Neural crest cell (in vitro differentiated cells): ENCODE measurements at regions not wholly inside any gene's neighbourhood (a gene's known extent, or its start where the extent isn't known, plus 50 kb on each side); places are given as distances from the start of the nearest gene placed in this dataset.

Source experiments
- DNase-seq: peaks from one replicate; pipeline ENCODE4 v3.0.0; 2021; ENCODE audit warnings: low read depth, mixed read lengths, low spot score
- H3K27ac Mint-ChIP-seq: one replicate; pipeline ENCODE4 v1.8.0; 2021; ENCODE audit warnings: mild to moderate bottlenecking, mixed read lengths; ENCODE audit not compliant: unreplicated experiment
- H3K27me3 Mint-ChIP-seq: 2 replicates; pipeline ENCODE4 v1.8.0; 2021; ENCODE audit warnings: low read depth, mild to moderate bottlenecking, mixed read lengths
- H3K36me3 Mint-ChIP-seq: 2 replicates; pipeline ENCODE4 v1.8.0; 2021; ENCODE audit warnings: low read depth, mild to moderate bottlenecking, mixed read lengths
- H3K4me1 Mint-ChIP-seq: 2 replicates; pipeline ENCODE4 v1.8.0; 2021; ENCODE audit warnings: mixed read lengths
- H3K4me3 Mint-ChIP-seq: one replicate; pipeline ENCODE4 v1.8.0; 2021; ENCODE audit warnings: mild to moderate bottlenecking, mixed read lengths
- H3K9me3 Mint-ChIP-seq: 2 replicates; pipeline ENCODE4 v1.8.0; 2021; ENCODE audit warnings: mixed read lengths
- CTCF ChIP-seq: fragments of 200-600 bp; sonication (generic); conservative IDR thresholded peaks from 2 replicates; pipeline ENCODE4 v1.5.0; 2021; ENCODE audit warnings: antibody characterized with exemption, mild to moderate bottlenecking

- no peak for DNase-seq
- Mint-ChIP-seq H3K9me3 (no peaks in the 10 kb centered on the region), H3K4me1 (no peaks in the 10 kb centered on the region), H3K27ac (no peak overlapping the region), H3K36me3 (no peaks in the 10 kb centered on the region), H3K27me3 (no peaks in the 10 kb centered on the region), H3K4me3 (no peak overlapping the region)
- TF ChIP-seq CTCF, result no peak
These were observed 161.5 kb upstream of the VASH1 start for GRCh38 chr14:76599559-76600287.

- TF ChIP-seq CTCF, result no peak
These were observed 157.6 kb upstream of the VASH1 start for GRCh38 chr14:76603713-76604112.

GRCh38 chr14:76607510-76607909 lies 153.8 kb upstream of the VASH1 start:
- no peak overlapping the region for H3K4me3 Mint-ChIP-seq
- H3K4me1 Mint-ChIP-seq, result no peaks in the 10 kb centered on the region
- peaks cover 4% of the 10 kb centered on the region for H3K27me3 Mint-ChIP-seq
- no peak for DNase-seq
- no peak for TF ChIP-seq CTCF
- H3K36me3 Mint-ChIP-seq, result no peaks in the 10 kb centered on the region
- H3K9me3 Mint-ChIP-seq, result no peaks in the 10 kb centered on the region
- no peak overlapping the region for H3K27ac Mint-ChIP-seq

More at GRCh38 chr14:76603713-76604112, 157.6 kb upstream of the VASH1 start:
- Mint-ChIP-seq H3K4me1 (no peaks in the 10 kb centered on the region), H3K36me3 (no peaks in the 10 kb centered on the region), H3K4me3 (no peak overlapping the region), H3K9me3 (no peaks in the 10 kb centered on the region), H3K27me3 (no peaks in the 10 kb centered on the region), H3K27ac (no peak overlapping the region)
- DNase-seq, result no peak

- H3K4me1 Mint-ChIP-seq, result peaks cover 9% of the 10 kb centered on the region
- peaks cover 2% of the 10 kb centered on the region for H3K36me3 Mint-ChIP-seq
- H3K27me3 Mint-ChIP-seq, result peaks cover 9% of the 10 kb centered on the region
- H3K9me3 Mint-ChIP-seq, result peaks cover 5% of the 10 kb centered on the region
- TF ChIP-seq CTCF, result no peak
- DNase-seq, result no peak
- no peak overlapping the region for H3K27ac Mint-ChIP-seq
- H3K4me3 Mint-ChIP-seq, result no peak overlapping the region
These were observed 148.6 kb upstream of the VASH1 start for GRCh38 chr14:76612654-76613053.

- DNase-seq, result no peak
- Mint-ChIP-seq H3K4me3 (no peak overlapping the region), H3K27ac (no peak overlapping the region), H3K36me3 (peaks cover 2% of the 10 kb centered on the region), H3K27me3 (peaks cover 9% of the 10 kb centered on the region), H3K4me1 (peaks cover 9% of the 10 kb centered on the region), H3K9me3 (peaks cover 5% of the 10 kb centered on the region)
- TF ChIP-seq CTCF, result no peak
These were observed 147.7 kb upstream of the VASH1 start for GRCh38 chr14:76613616-76614015.
